ENCODE measurements at regions not wholly inside any gene's neighbourhood (a gene's known extent, or its start where the extent isn't known, plus 50 kb on each side); places are given as distances from the start of the nearest gene placed in this dataset.
"Not testable (repeated sequence)": the region's sequence is repeated elsewhere in the genome, so short reads cannot be mapped to it uniquely, and the experiment has no call there.

DNA sequence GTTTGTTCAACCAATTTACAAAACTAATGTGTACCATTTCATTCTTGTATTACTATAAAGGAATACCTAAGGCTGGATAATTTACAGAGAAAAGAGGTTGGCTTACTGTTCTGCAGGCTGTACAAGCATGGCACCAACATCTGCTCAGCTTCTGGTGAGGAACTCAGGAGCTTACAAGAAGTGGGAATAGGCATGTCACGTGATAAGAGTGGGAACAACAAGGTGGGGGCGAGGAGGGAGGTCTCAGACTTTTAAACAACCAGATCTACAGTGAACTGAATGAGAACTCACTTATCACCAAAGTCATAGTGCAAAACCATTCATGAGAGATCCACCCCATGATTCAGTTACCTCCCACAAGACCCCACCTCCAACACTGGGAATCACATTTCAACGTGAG, 1178.0 kb downstream of the REEP3 start:
- intact Hi-C loops (cut with DNase I) = no loop called here
- Histone ChIP-seq H3K9me3 (no peaks in the 10 kb centered on the region), H3K27ac (no peak overlapping the region), H3K36me3 (no peaks in the 10 kb centered on the region), H3K4me3 (no peak overlapping the region), H3K4me1 (ENCODE audit: insufficient read depth) (no peaks in the 10 kb centered on the region), H3K27me3 (no peaks in the 10 kb centered on the region)
- TF ChIP-seq, protein P1, sequence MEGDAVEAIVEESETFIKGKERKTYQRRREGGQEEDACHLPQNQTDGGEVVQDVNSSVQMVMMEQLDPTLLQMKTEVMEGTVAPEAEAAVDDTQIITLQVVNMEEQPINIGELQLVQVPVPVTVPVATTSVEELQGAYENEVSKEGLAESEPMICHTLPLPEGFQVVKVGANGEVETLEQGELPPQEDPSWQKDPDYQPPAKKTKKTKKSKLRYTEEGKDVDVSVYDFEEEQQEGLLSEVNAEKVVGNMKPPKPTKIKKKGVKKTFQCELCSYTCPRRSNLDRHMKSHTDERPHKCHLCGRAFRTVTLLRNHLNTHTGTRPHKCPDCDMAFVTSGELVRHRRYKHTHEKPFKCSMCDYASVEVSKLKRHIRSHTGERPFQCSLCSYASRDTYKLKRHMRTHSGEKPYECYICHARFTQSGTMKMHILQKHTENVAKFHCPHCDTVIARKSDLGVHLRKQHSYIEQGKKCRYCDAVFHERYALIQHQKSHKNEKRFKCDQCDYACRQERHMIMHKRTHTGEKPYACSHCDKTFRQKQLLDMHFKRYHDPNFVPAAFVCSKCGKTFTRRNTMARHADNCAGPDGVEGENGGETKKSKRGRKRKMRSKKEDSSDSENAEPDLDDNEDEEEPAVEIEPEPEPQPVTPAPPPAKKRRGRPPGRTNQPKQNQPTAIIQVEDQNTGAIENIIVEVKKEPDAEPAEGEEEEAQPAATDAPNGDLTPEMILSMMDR (IDR thresholded peaks at IDR 0.05) = no peak
- TF ChIP-seq POLR2A (IDR thresholded peaks at IDR 0.05) (no peak), EP300 (IDR thresholded peaks at IDR 0.05) (no peak)
- WGBS, 3 donors = 49 to 62% (median 49%) methylated on average over 3 of the region's 3 CpGs
- no peak for DNase-seq

DNA sequence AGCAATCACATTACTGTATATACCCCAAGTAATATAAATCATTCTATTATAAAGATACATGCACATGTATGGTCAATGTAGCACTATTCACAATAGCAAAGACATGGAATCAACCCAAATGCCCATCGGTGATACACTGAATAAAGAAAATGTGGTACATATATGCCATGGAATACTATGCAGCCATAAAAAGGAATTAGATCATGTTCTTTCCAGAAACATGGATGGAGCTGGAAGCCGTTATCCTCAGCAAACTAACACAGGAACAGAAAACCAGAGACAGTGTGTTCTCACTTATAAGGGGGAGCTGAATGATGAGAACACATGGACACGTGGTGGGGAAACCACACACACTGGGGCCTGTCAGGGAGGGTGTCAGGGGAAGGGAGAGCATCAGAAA, 1180.9 kb downstream of the REEP3 start:
- H3K27ac ChIP-seq; H3K36me3 ChIP-seq; DNase-seq; H3K27me3 ChIP-seq; H3K9me3 ChIP-seq; H3K4me3 ChIP-seq; intact Hi-C loops (cut with DNase I); H3K4me1 ChIP-seq (ENCODE audit: insufficient read depth): not testable (repeated sequence)
- 57 to 90% (median 58%) methylated on average over 3 of the region's 3 CpGs for WGBS, 3 donors

DNA sequence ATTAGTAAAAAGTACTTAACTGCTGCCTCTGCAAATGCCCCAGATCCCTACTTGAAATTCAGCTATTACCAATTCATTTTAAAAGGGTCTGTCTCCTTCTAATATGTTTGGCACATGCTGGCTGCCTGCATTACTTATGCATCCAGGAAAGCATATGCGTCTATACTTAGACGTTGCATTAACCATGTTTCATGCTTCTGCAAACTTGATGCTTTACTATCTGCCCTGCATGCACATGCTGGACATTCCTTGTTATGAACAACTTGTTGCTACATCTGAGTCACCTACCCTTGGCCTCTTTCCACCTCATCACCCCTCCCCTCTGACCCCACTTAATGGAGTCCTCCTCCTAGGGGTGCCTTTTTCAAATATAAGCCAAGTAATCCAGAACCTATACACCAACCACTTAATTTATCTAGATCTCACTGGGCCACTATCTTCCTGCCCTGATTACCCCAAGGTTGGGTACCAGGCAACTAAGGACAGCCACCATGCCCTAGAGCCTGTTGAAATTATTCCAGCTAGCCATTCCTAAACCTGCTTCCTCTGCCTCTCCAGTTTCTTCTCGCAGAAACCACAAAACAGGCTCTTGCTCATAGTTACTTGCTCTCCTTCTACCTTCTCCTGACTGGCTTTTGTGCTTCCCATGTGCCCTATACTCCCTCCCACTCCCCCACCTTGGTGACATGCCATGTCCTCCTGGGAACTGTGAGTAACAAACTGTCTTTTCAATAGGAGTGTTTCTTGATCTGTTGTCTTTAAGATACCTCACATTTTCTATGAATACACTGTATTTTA, 1187.9 kb downstream of the REEP3 start:
- intact Hi-C loops (cut with DNase I) = no loop called here
- H3K27me3 ChIP-seq = no peaks in the 10 kb centered on the region
- DNase-seq = no peak
- 91 to 96% (median 95%) methylated on average over 3 of the region's 3 CpGs for WGBS, 3 donors
- H3K4me3 ChIP-seq = no peak overlapping the region
- H3K4me1 ChIP-seq (ENCODE audit: insufficient read depth) = no peaks in the 10 kb centered on the region
- H3K9me3 ChIP-seq = no peaks in the 10 kb centered on the region
- no peak overlapping the region for H3K27ac ChIP-seq
- TF ChIP-seq POLR2A (IDR thresholded peaks at IDR 0.05) (no peak), EP300 (IDR thresholded peaks at IDR 0.05) (no peak)
- TF ChIP-seq, protein P1 (IDR thresholded peaks at IDR 0.05) = no peak
- no peaks in the 10 kb centered on the region for H3K36me3 ChIP-seq

DNA sequence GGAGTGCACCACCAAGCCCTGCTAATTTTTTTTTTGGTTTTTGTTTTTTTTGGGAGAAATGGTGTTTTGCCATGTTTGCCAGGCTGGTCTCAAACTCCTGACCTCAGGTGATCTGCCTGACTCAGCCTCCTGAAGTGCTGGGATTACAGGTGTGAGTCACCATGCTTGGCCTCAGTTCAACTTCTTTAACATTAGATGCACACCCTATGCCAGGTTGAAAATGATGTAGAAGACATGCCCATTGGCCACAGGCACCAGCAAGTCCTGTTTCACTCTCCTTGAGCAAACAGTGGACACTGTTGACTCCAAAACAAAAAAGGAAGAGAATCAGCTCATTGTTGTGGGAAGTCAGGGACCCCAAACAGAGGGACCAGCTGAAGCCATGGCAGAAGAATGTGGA, 1205.3 kb downstream of the REEP3 start:
- no peak for TF ChIP-seq EP300 (IDR thresholded peaks at IDR 0.05)
- intact Hi-C loops (cut with DNase I) = no loop called here
- no peaks in the 10 kb centered on the region for H3K36me3 ChIP-seq

DNA sequence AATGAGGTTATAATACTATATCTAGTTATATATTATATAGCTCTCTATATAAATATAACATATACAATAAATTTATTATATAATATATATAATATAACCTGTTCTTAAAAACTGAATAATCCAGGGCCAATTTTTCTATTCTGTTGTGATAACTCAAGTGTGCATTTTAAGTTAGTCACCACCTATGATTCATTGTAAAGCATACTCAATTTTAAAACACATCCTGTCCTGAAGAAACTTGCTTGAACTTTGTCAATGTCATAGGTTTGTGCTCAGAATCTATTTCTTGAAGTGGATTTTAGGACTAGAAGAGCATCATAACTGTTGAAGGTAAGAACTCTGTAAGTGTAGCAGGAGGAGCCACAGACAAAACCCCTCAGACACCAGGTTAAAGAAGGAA, 1209.8 kb downstream of the REEP3 start:
- TF ChIP-seq EP300 (IDR thresholded peaks at IDR 0.05) (no peak), POLR2A (IDR thresholded peaks at IDR 0.05) (no peak)
- TF ChIP-seq, protein P1 (IDR thresholded peaks at IDR 0.05) = no peak
- Histone ChIP-seq H3K36me3 (no peaks in the 10 kb centered on the region), H3K27me3 (no peaks in the 10 kb centered on the region), H3K4me1 (ENCODE audit: insufficient read depth) (no peaks in the 10 kb centered on the region), H3K4me3 (no peak overlapping the region), H3K9me3 (no peaks in the 10 kb centered on the region), H3K27ac (no peak overlapping the region)
- intact Hi-C loops (cut with DNase I) = no loop called here
- DNase-seq = no peak

More for the DNA sequence above, 1205.3 kb downstream of the REEP3 start:
- no peaks in the 10 kb centered on the region for H3K4me1 ChIP-seq (ENCODE audit: insufficient read depth)
- H3K9me3 ChIP-seq = no peaks in the 10 kb centered on the region
- no peak overlapping the region for H3K4me3 ChIP-seq
- no peaks in the 10 kb centered on the region for H3K27me3 ChIP-seq
- no peak for DNase-seq
- H3K27ac ChIP-seq = no peak overlapping the region
